ENCODE measurements at regions not wholly inside any gene's neighbourhood (a gene's known extent, or its start where the extent isn't known, plus 50 kb on each side); places are given as distances from the start of the nearest gene placed in this dataset.

DNA sequence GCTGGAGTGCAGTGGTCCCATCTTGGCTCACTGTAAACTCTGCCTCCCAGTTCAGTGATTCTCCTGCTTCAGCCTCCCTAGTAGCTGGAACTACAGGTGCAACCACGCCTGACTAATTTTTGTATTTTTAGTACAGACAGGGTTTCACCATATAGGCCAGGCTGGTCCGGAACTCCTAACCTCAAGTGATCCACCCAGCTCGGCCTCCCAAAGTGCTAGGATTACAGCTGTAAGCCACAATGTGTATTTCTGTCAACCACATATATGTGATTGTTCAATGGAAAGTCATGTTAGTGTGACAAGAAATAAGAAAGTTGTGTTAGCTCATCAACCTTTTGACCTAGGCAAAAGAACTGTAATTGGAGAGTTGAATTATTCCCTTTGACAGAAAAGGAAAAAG lies 677.1 kb upstream of the CHD1 start:
- no peaks in the 10 kb centered on the region for H3K27me3 ChIP-seq (ENCODE audit: insufficient read depth, low read length)
- WGBS (ENCODE audit: extremely low coverage, insufficient coverage, insufficient read length), result no CpG with 5 or more reads among the region's 3 CpGs
- no peak overlapping the region for H2BK5ac ChIP-seq (ENCODE audit: low read depth, low read length, poor library complexity)
- no peak overlapping the region for H3K9ac ChIP-seq (ENCODE audit: low read length)
- H2BK12ac ChIP-seq (ENCODE audit: low read length), result no peak overlapping the region
- H3K4ac ChIP-seq (ENCODE audit: low read depth, low read length), result no peak overlapping the region
- no peak overlapping the region for H3K14ac ChIP-seq (ENCODE audit: low read length)
- no peaks in the 10 kb centered on the region for H3K79me2 ChIP-seq (ENCODE audit: control insufficient read depth, insufficient read depth, low read length, poor library complexity)
- H3K4me1 ChIP-seq (ENCODE audit: control insufficient read depth in 1 of 2, insufficient read depth in 2 of 2, low read length in 2 of 2), result peaks cover 0 to 4% of the 10 kb centered on the region in 2 experiments
- no peaks in the 10 kb centered on the region for H3K36me3 ChIP-seq (ENCODE audit: control insufficient read depth in 1 of 2, insufficient read depth in 2 of 2, low read length in 2 of 2)
- DNase-seq, result no peak
- H3K79me1 ChIP-seq (ENCODE audit: low read length), result no peaks in the 10 kb centered on the region
- H3K4me2 ChIP-seq (ENCODE audit: low read length), result no peak overlapping the region
- no peak overlapping the region for H4K8ac ChIP-seq (ENCODE audit: low read depth, low read length)
- H3K27ac ChIP-seq (ENCODE audit: low read depth, low read length), result no peak overlapping the region
- no peak overlapping the region for H4K91ac ChIP-seq (ENCODE audit: low read depth, low read length)
- no peak overlapping the region for H3K23ac ChIP-seq (ENCODE audit: low read length)
- no peak overlapping the region for H3K4me3 ChIP-seq (ENCODE audit: low read depth, low read length)
- H3K18ac ChIP-seq (ENCODE audit: low read length), result no peak overlapping the region
- no peak overlapping the region for H2AK5ac ChIP-seq (ENCODE audit: low read length)
- H2BK120ac ChIP-seq (ENCODE audit: insufficient read depth, low read length, poor library complexity), result no peak overlapping the region
- no peak overlapping the region for H2AFZ ChIP-seq (ENCODE audit: insufficient read depth, low read length, poor library complexity)
- H3K9me3 ChIP-seq (ENCODE audit: insufficient read depth, low read depth, low read length), result no peaks in the 10 kb centered on the region
- H4K12ac ChIP-seq (ENCODE audit: low read depth, low read length), result no peak overlapping the region

DNA sequence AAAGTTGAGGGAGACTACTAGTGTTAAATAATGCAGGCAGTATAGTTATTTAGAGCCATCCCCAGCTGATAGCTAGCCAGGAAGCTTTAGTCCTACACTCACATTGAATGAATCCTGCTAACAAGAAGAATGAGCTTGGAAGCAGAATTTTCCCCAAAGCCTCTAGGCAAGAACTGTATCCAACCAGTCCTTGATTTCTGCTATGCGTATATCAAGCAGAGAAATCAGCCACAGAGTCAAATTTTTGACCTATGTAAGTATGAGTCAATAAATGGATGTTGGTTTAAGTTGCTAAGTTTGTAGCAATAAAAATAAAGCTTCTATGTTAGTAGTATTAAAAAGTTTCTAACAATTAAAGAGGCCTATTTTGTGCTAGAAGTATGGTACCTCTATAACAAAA lies 672.1 kb upstream of the CHD1 start:
- no CpG with 5 or more reads among the region's 1 CpG for WGBS (ENCODE audit: extremely low coverage, insufficient coverage, insufficient read length)
- Histone ChIP-seq H3K79me2 (ENCODE audit: control insufficient read depth, insufficient read depth, low read length, poor library complexity) (no peaks in the 10 kb centered on the region), H3K4me3 (ENCODE audit: low read depth, low read length) (no peak overlapping the region), H3K23ac (ENCODE audit: low read length) (no peak overlapping the region), H2BK120ac (ENCODE audit: insufficient read depth, low read length, poor library complexity) (no peak overlapping the region), H3K27me3 (ENCODE audit: insufficient read depth, low read length) (no peaks in the 10 kb centered on the region), H3K18ac (ENCODE audit: low read length) (no peak overlapping the region), H3K4ac (ENCODE audit: low read depth, low read length) (no peak overlapping the region), H3K9me3 (ENCODE audit: insufficient read depth, low read depth, low read length) (no peaks in the 10 kb centered on the region), H3K36me3 (ENCODE audit: control insufficient read depth in 1 of 2, insufficient read depth in 2 of 2, low read length in 2 of 2) (no peaks in the 10 kb centered on the region), H3K4me1 (ENCODE audit: control insufficient read depth in 1 of 2, insufficient read depth in 2 of 2, low read length in 2 of 2) (peaks cover 0 to 4% of the 10 kb centered on the region in 2 experiments), H2BK12ac (ENCODE audit: low read length) (no peak overlapping the region), H2BK5ac (ENCODE audit: low read depth, low read length, poor library complexity) (no peak overlapping the region), H3K79me1 (ENCODE audit: low read length) (no peaks in the 10 kb centered on the region), H2AK5ac (ENCODE audit: low read length) (no peak overlapping the region), H2AFZ (ENCODE audit: insufficient read depth, low read length, poor library complexity) (no peak overlapping the region), H4K91ac (ENCODE audit: low read depth, low read length) (no peak overlapping the region), H3K14ac (ENCODE audit: low read length) (no peak overlapping the region), H3K27ac (ENCODE audit: low read depth, low read length) (no peak overlapping the region), H3K4me2 (ENCODE audit: low read length) (no peak overlapping the region), H4K8ac (ENCODE audit: low read depth, low read length) (no peak overlapping the region), H4K12ac (ENCODE audit: low read depth, low read length) (no peak overlapping the region), H3K9ac (ENCODE audit: low read length) (no peak overlapping the region)
- DNase-seq, result no peak

DNA sequence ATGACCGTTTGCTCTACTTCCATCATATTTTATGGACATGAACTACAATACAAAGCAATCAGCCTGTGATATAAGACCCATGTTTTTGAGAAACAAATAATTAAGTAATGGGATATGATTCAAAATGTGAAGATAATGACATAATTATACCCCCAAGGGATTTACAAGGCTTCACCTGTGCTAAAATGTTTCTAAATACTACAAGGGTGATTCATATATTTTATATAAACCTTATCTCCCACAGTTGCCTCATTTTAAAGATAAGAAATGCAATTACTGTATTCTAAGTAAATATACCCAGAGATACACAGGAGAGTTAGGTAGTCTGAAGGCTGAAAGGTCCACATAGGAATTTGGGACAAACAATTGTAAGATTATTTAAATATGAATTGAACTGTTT lies 662.0 kb upstream of the CHD1 start:
- Histone ChIP-seq H3K36me3 (ENCODE audit: control insufficient read depth in 1 of 2, insufficient read depth in 2 of 2, low read length in 2 of 2) (no peaks in the 10 kb centered on the region), H4K12ac (ENCODE audit: low read depth, low read length) (no peak overlapping the region), H3K4ac (ENCODE audit: low read depth, low read length) (no peak overlapping the region), H3K4me2 (ENCODE audit: low read length) (no peak overlapping the region), H3K23ac (ENCODE audit: low read length) (no peak overlapping the region), H2BK5ac (ENCODE audit: low read depth, low read length, poor library complexity) (no peak overlapping the region), H2BK120ac (ENCODE audit: insufficient read depth, low read length, poor library complexity) (no peak overlapping the region), H2AK5ac (ENCODE audit: low read length) (no peak overlapping the region), H3K79me2 (ENCODE audit: control insufficient read depth, insufficient read depth, low read length, poor library complexity) (no peaks in the 10 kb centered on the region), H3K27me3 (ENCODE audit: insufficient read depth, low read length) (no peaks in the 10 kb centered on the region), H3K14ac (ENCODE audit: low read length) (no peak overlapping the region), H3K27ac (ENCODE audit: low read depth, low read length) (no peak overlapping the region), H4K8ac (ENCODE audit: low read depth, low read length) (no peak overlapping the region), H4K91ac (ENCODE audit: low read depth, low read length) (no peak overlapping the region), H3K18ac (ENCODE audit: low read length) (no peak overlapping the region), H3K79me1 (ENCODE audit: low read length) (no peaks in the 10 kb centered on the region), H3K9me3 (ENCODE audit: insufficient read depth, low read depth, low read length) (no peaks in the 10 kb centered on the region), H3K4me1 (ENCODE audit: control insufficient read depth in 1 of 2, insufficient read depth in 2 of 2, low read length in 2 of 2) (peaks cover 0 to 4% of the 10 kb centered on the region in 2 experiments), H2BK12ac (ENCODE audit: low read length) (no peak overlapping the region), H3K4me3 (ENCODE audit: low read depth, low read length) (no peak overlapping the region), H3K9ac (ENCODE audit: low read length) (no peak overlapping the region), H2AFZ (ENCODE audit: insufficient read depth, low read length, poor library complexity) (no peak overlapping the region)
- WGBS (ENCODE audit: extremely low coverage, insufficient coverage, insufficient read length), result no CpG with 5 or more reads among the region's 1 CpG
- DNase-seq, result no peak

DNA sequence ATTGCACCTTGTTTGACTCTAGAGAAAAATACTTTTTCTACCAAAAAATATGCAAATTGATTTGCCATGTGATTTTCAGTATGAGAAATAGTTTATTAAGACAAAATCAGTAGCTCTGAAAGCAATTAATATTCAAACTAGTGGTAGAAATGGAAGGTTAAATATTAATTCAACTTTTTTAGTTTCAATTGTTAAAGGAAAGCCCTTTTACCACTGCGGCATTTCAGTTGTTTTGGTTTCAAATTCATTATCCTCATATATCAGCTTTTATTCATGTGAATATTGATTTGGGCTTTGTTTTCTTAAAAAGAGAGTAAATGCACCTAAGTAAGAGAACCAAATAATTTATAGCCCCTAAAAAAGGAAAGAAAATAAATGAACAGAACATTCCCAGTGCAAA lies 660.6 kb upstream of the CHD1 start:
- H3K4me3 ChIP-seq (ENCODE audit: low read depth, low read length), result no peak overlapping the region
- no peaks in the 10 kb centered on the region for H3K36me3 ChIP-seq (ENCODE audit: control insufficient read depth in 1 of 2, insufficient read depth in 2 of 2, low read length in 2 of 2)
- H3K79me1 ChIP-seq (ENCODE audit: low read length), result no peaks in the 10 kb centered on the region
- H4K12ac ChIP-seq (ENCODE audit: low read depth, low read length), result no peak overlapping the region
- no peak overlapping the region for H3K4ac ChIP-seq (ENCODE audit: low read depth, low read length)
- H3K27me3 ChIP-seq (ENCODE audit: insufficient read depth, low read length), result no peaks in the 10 kb centered on the region
- WGBS (ENCODE audit: extremely low coverage, insufficient coverage, insufficient read length), result no CpG with 5 or more reads among the region's 1 CpG
- no peak overlapping the region for H2BK12ac ChIP-seq (ENCODE audit: low read length)
- no peak overlapping the region for H4K8ac ChIP-seq (ENCODE audit: low read depth, low read length)
- H3K27ac ChIP-seq (ENCODE audit: low read depth, low read length), result no peak overlapping the region
- no peaks in the 10 kb centered on the region for H3K79me2 ChIP-seq (ENCODE audit: control insufficient read depth, insufficient read depth, low read length, poor library complexity)
- no peak overlapping the region for H3K23ac ChIP-seq (ENCODE audit: low read length)
- no peak overlapping the region for H3K9ac ChIP-seq (ENCODE audit: low read length)
- no peak overlapping the region for H2BK120ac ChIP-seq (ENCODE audit: insufficient read depth, low read length, poor library complexity)
- H3K9me3 ChIP-seq (ENCODE audit: insufficient read depth, low read depth, low read length), result no peaks in the 10 kb centered on the region
- no peak overlapping the region for H4K91ac ChIP-seq (ENCODE audit: low read depth, low read length)
- peaks cover 0 to 4% of the 10 kb centered on the region in 2 experiments for H3K4me1 ChIP-seq (ENCODE audit: control insufficient read depth in 1 of 2, insufficient read depth in 2 of 2, low read length in 2 of 2)
- H3K4me2 ChIP-seq (ENCODE audit: low read length), result no peak overlapping the region
- no peak overlapping the region for H2AK5ac ChIP-seq (ENCODE audit: low read length)
- H2BK5ac ChIP-seq (ENCODE audit: low read depth, low read length, poor library complexity), result no peak overlapping the region
- no peak overlapping the region for H3K18ac ChIP-seq (ENCODE audit: low read length)
- H2AFZ ChIP-seq (ENCODE audit: insufficient read depth, low read length, poor library complexity), result no peak overlapping the region
- no peak for DNase-seq
- H3K14ac ChIP-seq (ENCODE audit: low read length), result no peak overlapping the region
